ENCODE measurements at regions not wholly inside any gene's neighbourhood (a gene's known extent, or its start where the extent isn't known, plus 50 kb on each side); places are given as distances from the start of the nearest gene placed in this dataset.

- TF ChIP-seq, protein P1, sequence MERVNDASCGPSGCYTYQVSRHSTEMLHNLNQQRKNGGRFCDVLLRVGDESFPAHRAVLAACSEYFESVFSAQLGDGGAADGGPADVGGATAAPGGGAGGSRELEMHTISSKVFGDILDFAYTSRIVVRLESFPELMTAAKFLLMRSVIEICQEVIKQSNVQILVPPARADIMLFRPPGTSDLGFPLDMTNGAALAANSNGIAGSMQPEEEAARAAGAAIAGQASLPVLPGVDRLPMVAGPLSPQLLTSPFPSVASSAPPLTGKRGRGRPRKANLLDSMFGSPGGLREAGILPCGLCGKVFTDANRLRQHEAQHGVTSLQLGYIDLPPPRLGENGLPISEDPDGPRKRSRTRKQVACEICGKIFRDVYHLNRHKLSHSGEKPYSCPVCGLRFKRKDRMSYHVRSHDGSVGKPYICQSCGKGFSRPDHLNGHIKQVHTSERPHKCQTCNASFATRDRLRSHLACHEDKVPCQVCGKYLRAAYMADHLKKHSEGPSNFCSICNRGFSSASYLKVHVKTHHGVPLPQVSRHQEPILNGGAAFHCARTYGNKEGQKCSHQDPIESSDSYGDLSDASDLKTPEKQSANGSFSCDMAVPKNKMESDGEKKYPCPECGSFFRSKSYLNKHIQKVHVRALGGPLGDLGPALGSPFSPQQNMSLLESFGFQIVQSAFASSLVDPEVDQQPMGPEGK (CRISPR knock-in tag; IDR thresholded peaks at IDR 0.05; ENCODE audit: borderline replicate concordance), result no peak
- no peak for TF ChIP-seq RARB (CRISPR knock-in tag; IDR thresholded peaks at IDR 0.05)
- no peak for TF ChIP-seq ZFP3 (CRISPR knock-in tag; IDR thresholded peaks at IDR 0.05)
- no peak for TF ChIP-seq ESRRG (CRISPR knock-in tag; IDR thresholded peaks at IDR 0.05)
Measured at GRCh38 chr6:18330548-18331081, 56.5 kb upstream of the RNF144B start.

All from SK-N-SH treated with all-trans-retinoic acid at 6 μM for 48 hours (cell line).